ENCODE measurements at regions not wholly inside any gene's neighbourhood (a gene's known extent, or its start where the extent isn't known, plus 50 kb on each side); places are given as distances from the start of the nearest gene placed in this dataset.
"Not testable (repeated sequence)": the region's sequence is repeated elsewhere in the genome, so short reads cannot be mapped to it uniquely, and the experiment has no call there.

- no peak for DNase-seq (ENCODE audit: low read depth)
- no peak for TF ChIP-seq POLR2A (IDR thresholded peaks at IDR 0.05; ENCODE audit: extremely low read depth, insufficient read length)
- TF ChIP-seq MYC (IDR thresholded peaks at IDR 0.05; ENCODE audit: low read depth, low read length): no peak
- no peak for TF ChIP-seq CTCF (IDR thresholded peaks at IDR 0.05; ENCODE audit: low read depth, low read length)
- TF ChIP-seq, protein P1, sequence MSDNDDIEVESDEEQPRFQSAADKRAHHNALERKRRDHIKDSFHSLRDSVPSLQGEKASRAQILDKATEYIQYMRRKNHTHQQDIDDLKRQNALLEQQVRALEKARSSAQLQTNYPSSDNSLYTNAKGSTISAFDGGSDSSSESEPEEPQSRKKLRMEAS (IDR thresholded peaks at IDR 0.05; ENCODE audit: low read depth, low read length): no peak
- no peak overlapping the region for H3K4me3 ChIP-seq (ENCODE audit: low read depth, low read length)
These were observed 572.0 kb upstream of the DIAPH2 start for GRCh38 chrX:96112689-96113088.

GRCh38 chrX:96126182-96126581 is 558.5 kb upstream of the DIAPH2 start:
- no peak overlapping the region for H3K4me3 ChIP-seq (ENCODE audit: low read depth, low read length)
- no peak for DNase-seq (ENCODE audit: low read depth)
- TF ChIP-seq CTCF (IDR thresholded peaks at IDR 0.05; ENCODE audit: low read depth, low read length) (no peak), MYC (IDR thresholded peaks at IDR 0.05; ENCODE audit: low read depth, low read length) (no peak)

DNA sequence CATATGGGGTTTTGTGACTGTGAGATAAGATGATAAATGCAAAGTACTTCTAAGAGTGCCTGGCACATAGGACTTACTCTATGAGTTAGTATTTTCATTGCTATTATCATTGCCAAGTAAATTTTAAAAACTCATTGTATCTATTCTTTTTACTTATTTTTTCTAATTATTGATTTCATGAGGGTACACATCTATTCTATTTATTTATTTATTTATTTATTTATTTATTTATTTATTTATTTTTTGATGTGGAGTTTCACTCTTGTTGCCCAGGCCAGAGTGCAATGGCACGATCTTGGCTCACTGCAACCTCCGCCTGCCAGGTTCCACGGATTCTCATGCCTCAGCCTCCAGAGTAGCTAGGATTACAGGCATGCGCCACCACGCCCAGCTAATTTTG is 556.6 kb upstream of the DIAPH2 start:
- not testable (repeated sequence) for H3K4me3 ChIP-seq (ENCODE audit: low read depth, low read length); DNase-seq (ENCODE audit: low read depth)

DNA sequence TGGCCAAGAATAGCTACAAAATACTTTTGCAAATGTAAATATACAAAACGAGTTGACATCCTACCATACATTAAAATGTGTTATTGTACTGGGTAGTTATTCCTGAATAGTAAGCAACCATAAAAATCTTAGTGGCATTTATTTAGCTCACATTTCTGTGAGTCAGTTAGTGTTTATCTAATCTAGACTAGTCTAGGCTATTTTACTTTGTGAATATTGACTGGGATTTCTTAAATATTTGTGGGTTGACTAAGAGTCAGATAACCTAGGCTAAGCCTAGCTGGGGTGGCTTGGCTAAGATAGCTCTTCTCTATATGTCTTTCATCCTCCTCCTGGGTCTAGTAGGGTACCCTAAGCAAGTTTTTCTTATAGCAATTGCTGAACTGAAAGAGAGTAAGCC is 543.8 kb upstream of the DIAPH2 start:
- DNase-seq (ENCODE audit: low read depth): no peak
- TF ChIP-seq, protein P1 (IDR thresholded peaks at IDR 0.05; ENCODE audit: low read depth, low read length): no peak
- no peak for TF ChIP-seq POLR2A (IDR thresholded peaks at IDR 0.05; ENCODE audit: extremely low read depth, insufficient read length)
- no peak for TF ChIP-seq CTCF (IDR thresholded peaks at IDR 0.05; ENCODE audit: low read depth, low read length)
- TF ChIP-seq MYC (IDR thresholded peaks at IDR 0.05; ENCODE audit: low read depth, low read length): no peak
- H3K4me3 ChIP-seq (ENCODE audit: low read depth, low read length): no peak overlapping the region

GRCh38 chrX:96147681-96148080 is 537.0 kb upstream of the DIAPH2 start:
- H3K4me3 ChIP-seq (ENCODE audit: low read depth, low read length): no peak overlapping the region
- no peak for DNase-seq (ENCODE audit: low read depth)
- TF ChIP-seq POLR2A (IDR thresholded peaks at IDR 0.05; ENCODE audit: extremely low read depth, insufficient read length) (no peak), CTCF (IDR thresholded peaks at IDR 0.05; ENCODE audit: low read depth, low read length) (no peak), MYC (IDR thresholded peaks at IDR 0.05; ENCODE audit: low read depth, low read length) (no peak)
- TF ChIP-seq, protein P1 (IDR thresholded peaks at IDR 0.05; ENCODE audit: low read depth, low read length): no peak

DNA sequence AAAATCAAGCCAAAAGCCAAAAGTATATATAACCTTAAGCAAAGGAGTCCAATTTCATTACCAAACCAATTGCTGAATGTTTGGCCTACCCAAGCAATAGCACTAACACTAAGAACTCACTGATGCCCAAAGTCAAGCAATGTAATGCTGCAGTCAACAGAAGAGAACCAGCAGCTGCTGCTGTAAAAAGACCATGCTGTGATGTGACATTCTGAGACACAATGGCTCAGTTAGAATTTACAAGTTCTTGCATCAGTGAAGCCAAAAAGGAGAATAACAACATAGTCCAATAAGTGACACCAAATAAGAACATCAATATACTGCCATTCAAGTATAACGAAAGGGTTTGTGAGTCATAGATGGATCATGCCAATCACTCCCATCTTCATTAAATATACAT is 514.0 kb upstream of the DIAPH2 start:
- no peak for TF ChIP-seq MYC (IDR thresholded peaks at IDR 0.05; ENCODE audit: low read depth, low read length)
- no peak for TF ChIP-seq POLR2A (IDR thresholded peaks at IDR 0.05; ENCODE audit: extremely low read depth, insufficient read length)
- TF ChIP-seq CTCF (IDR thresholded peaks at IDR 0.05; ENCODE audit: low read depth, low read length): no peak
- TF ChIP-seq, protein P1 (IDR thresholded peaks at IDR 0.05; ENCODE audit: low read depth, low read length): no peak
- no peak for DNase-seq (ENCODE audit: low read depth)
- H3K4me3 ChIP-seq (ENCODE audit: low read depth, low read length): no peak overlapping the region

Measured in NB4 (cell line).